SK-N-SH (cell line): ENCODE measurements at regions not wholly inside any gene's neighbourhood (a gene's known extent, or its start where the extent isn't known, plus 50 kb on each side); places are given as distances from the start of the nearest gene placed in this dataset.

Experiments
- GATA2 ChIP-seq: sonication (generic); formaldehyde crosslinking; IDR thresholded peaks from 2 replicates; pipeline ENCODE4 v1.5.0; 2020; ENCODE audit warnings: mild to moderate bottlenecking, missing genetic modification reagents
- RAD21 ChIP-seq: IDR thresholded peaks from 2 replicates; pipeline ENCODE4 v1.6.1; 2012; ENCODE audit warnings: mild to moderate bottlenecking, low read length
- TF ChIP-seq, protein P1 (sequence below): IDR thresholded peaks from 2 replicates; pipeline ENCODE4; 2012
- TF ChIP-seq, protein P2 (sequence below): fragments of 200-600 bp; sonication (generic); IDR thresholded peaks from 2 replicates; pipeline ENCODE4 v1.6.1; 2017; ENCODE audit warnings: antibody characterized with exemption, mild to moderate bottlenecking, moderate library complexity

DNA sequence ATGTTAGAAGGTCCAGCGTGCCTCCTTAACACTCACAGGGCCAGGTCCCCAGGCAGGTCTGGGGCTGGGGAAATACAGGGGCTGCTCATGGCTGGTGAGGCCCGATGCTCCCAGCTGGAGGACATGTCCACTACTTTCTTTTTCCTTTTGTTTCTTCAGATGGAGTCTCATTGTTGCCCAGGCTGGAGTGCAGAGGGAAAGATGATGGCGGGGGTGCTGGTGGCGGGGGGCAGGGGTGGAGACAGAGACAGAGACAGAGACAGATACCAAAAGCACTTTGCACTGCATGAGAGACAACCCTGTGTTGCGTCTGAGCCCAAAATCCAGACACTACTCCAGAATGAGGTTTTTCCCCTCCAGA lies 211.0 kb downstream of the SH3BP4 start:
- TF ChIP-seq RAD21 (no peak), GATA2 (CRISPR knock-in tag) (no peak)
- TF ChIP-seq, protein P1, sequence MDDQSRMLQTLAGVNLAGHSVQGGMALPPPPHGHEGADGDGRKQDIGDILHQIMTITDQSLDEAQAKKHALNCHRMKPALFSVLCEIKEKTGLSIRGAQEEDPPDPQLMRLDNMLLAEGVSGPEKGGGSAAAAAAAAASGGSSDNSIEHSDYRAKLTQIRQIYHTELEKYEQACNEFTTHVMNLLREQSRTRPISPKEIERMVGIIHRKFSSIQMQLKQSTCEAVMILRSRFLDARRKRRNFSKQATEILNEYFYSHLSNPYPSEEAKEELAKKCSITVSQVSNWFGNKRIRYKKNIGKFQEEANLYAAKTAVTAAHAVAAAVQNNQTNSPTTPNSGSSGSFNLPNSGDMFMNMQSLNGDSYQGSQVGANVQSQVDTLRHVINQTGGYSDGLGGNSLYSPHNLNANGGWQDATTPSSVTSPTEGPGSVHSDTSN, result no peak
- TF ChIP-seq, protein P2, sequence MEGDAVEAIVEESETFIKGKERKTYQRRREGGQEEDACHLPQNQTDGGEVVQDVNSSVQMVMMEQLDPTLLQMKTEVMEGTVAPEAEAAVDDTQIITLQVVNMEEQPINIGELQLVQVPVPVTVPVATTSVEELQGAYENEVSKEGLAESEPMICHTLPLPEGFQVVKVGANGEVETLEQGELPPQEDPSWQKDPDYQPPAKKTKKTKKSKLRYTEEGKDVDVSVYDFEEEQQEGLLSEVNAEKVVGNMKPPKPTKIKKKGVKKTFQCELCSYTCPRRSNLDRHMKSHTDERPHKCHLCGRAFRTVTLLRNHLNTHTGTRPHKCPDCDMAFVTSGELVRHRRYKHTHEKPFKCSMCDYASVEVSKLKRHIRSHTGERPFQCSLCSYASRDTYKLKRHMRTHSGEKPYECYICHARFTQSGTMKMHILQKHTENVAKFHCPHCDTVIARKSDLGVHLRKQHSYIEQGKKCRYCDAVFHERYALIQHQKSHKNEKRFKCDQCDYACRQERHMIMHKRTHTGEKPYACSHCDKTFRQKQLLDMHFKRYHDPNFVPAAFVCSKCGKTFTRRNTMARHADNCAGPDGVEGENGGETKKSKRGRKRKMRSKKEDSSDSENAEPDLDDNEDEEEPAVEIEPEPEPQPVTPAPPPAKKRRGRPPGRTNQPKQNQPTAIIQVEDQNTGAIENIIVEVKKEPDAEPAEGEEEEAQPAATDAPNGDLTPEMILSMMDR, result no peak
